H1 (cell line): ENCODE measurements at regions not wholly inside any gene's neighbourhood (a gene's known extent, or its start where the extent isn't known, plus 50 kb on each side); places are given as distances from the start of the nearest gene placed in this dataset.

ENCODE experiments used
- CTCF ChIA-PET: fragments of 300-600 bp; sonication (Branson Sonifier 250); formaldehyde crosslinking; loops from one replicate; lab custom pipeline; 2021; ENCODE audit not compliant: partially characterized antibody; lab: Charles Lee
- POLR2A ChIA-PET: fragments of 300-600 bp; sonication (Branson Sonifier 250); formaldehyde crosslinking; loops from one replicate; lab custom pipeline; 2021; ENCODE audit warnings: inconsistent platforms; ENCODE audit not compliant: partially characterized antibody; lab: Charles Lee
- DNase-seq, 2 experiments: peaks; one replicate each; pipeline versions ENCODE4 v3.0.0 to v3.0.0-alpha.2; 2010 to 2022; ENCODE audit warnings: low spot score in 2 of 2, low read depth in 1 of 2, mixed read lengths in 1 of 2
- FAIRE-seq: peaks from 2 replicates; lab custom pipeline; 2011; peaks lifted over from hg19 to GRCh38; lab: Jason Lieb, UNC
- H2AFZ ChIP-seq: 2 replicates; pipeline ENCODE4 v1.8.1; 2012; ENCODE audit warnings: low read length, inconsistent platforms
- H2AK5ac ChIP-seq: 2 replicates; pipeline ENCODE4 v1.6.1; 2013; ENCODE audit warnings: low read depth, low read length
- H2BK120ac ChIP-seq: replicated peaks from 2 replicates; pipeline ENCODE3; 2013; ENCODE audit warnings: low read depth, low read length, inconsistent platforms
- H2BK12ac ChIP-seq: 2 replicates; pipeline ENCODE4 v1.6.1; 2013; ENCODE audit warnings: low read depth, low read length
- H2BK15ac ChIP-seq: 2 replicates; pipeline ENCODE4 v1.6.1; 2013; ENCODE audit warnings: low read length
- H2BK20ac ChIP-seq: 2 replicates; pipeline ENCODE4 v1.6.1; 2013; ENCODE audit warnings: low read length
- H2BK5ac ChIP-seq: 2 replicates; pipeline ENCODE4 v1.6.1; 2013; ENCODE audit warnings: low read depth, low read length
- H3K14ac ChIP-seq: 2 replicates; pipeline ENCODE4 v1.6.1; 2013; ENCODE audit warnings: inconsistent platforms; ENCODE audit not compliant: insufficient read length
- H3K18ac ChIP-seq: 2 replicates; pipeline ENCODE4 v1.6.1; 2013; ENCODE audit warnings: low read length; ENCODE audit errors: extremely low read depth
- H3K23ac ChIP-seq: 2 replicates; pipeline ENCODE4 v1.6.1; 2013; ENCODE audit warnings: inconsistent platforms; ENCODE audit not compliant: insufficient read length
- H3K23me2 ChIP-seq: 2 replicates; pipeline ENCODE4 v1.6.1; 2013; ENCODE audit warnings: low read depth, low read length
- H3K27ac ChIP-seq: 2 replicates; pipeline ENCODE4 v1.6.1; 2011; ENCODE audit warnings: low read depth, low read length, inconsistent platforms
- H3K27me3 ChIP-seq, 4 experiments: replicated peaks in 1 of 4; 1 replicate in 1 of 4; 2 replicates in 3 of 4; pipeline versions ENCODE4 v1.6.1 to v1.8.1; 2011 to 2013; ENCODE audit warnings: low read length in 3 of 4, mild to moderate bottlenecking in 3 of 4, inconsistent platforms in 2 of 4, mixed read lengths in 2 of 4, moderate library complexity in 1 of 4; ENCODE audit not compliant: control insufficient read depth in 3 of 4, insufficient read depth in 3 of 4; ENCODE audit errors: extremely low read depth in 1 of 4
- H3K36me3 ChIP-seq, 4 experiments: 2 replicates each; pipeline versions ENCODE4 v1.6.1 to v1.8.1; 2011 to 2013; ENCODE audit warnings: mild to moderate bottlenecking in 4 of 4, low read length in 3 of 4, moderate library complexity in 2 of 4, control low read depth in 1 of 4, inconsistent platforms in 1 of 4; ENCODE audit not compliant: insufficient read depth in 4 of 4, control insufficient read depth in 2 of 4
- H3K4ac ChIP-seq: replicated peaks from 2 replicates; pipeline ENCODE3; 2013; ENCODE audit warnings: low read length, low read depth, mixed read lengths, inconsistent platforms; ENCODE audit not compliant: insufficient read length
- H3K4me1 ChIP-seq, 4 experiments: replicated peaks in 1 of 4; 1 replicate in 1 of 4; 2 replicates in 3 of 4; pipeline versions ENCODE4 v1.6.1 to v1.8.1; 2011 to 2013; ENCODE audit warnings: low read length in 3 of 4, inconsistent platforms in 2 of 4, mixed read lengths in 1 of 4; ENCODE audit not compliant: insufficient read depth in 4 of 4, control insufficient read depth in 3 of 4
- H3K4me2 ChIP-seq, 2 experiments: 2 replicates each; pipeline versions ENCODE4 v1.6.1 to v1.8.1; 2011 to 2013; ENCODE audit warnings: low read depth in 2 of 2, low read length in 2 of 2, control low read depth in 1 of 2, inconsistent platforms in 1 of 2, mild to moderate bottlenecking in 1 of 2; ENCODE audit not compliant: insufficient read depth in 1 of 2
- H3K4me3 ChIP-seq, 4 experiments: fragments of 200-600, 300-600 bp in 1 of 4; sonication (generic), shearing (Covaris generic), sonication (Bioruptor Twin) in 1 of 4; 2 replicates each; pipeline versions ENCODE4 v1.5.1 to v1.8.1; 2011 to 2016; ENCODE audit warnings: low read length in 4 of 4, low read depth in 3 of 4, control low read depth in 2 of 4, inconsistent platforms in 2 of 4, mild to moderate bottlenecking in 2 of 4, mixed read lengths in 1 of 4, moderate library complexity in 1 of 4; ENCODE audit not compliant: insufficient read depth in 2 of 4; ENCODE audit errors: extremely low read depth in 1 of 4
- H3K56ac ChIP-seq: replicated peaks from 2 replicates; pipeline ENCODE3; 2013; ENCODE audit warnings: low read depth, mild to moderate bottlenecking, mixed read lengths, low read length, inconsistent platforms; ENCODE audit not compliant: insufficient read length
- H3K79me1 ChIP-seq: 2 replicates; pipeline ENCODE4 v1.6.1; 2013; ENCODE audit warnings: low read depth, low read length, control low read depth
- H3K79me2 ChIP-seq, 2 experiments: 2 replicates each; pipeline versions ENCODE4 v1.6.1 to v1.8.1; 2012 to 2013; ENCODE audit warnings: low read length in 2 of 2, mild to moderate bottlenecking in 2 of 2, inconsistent platforms in 1 of 2; ENCODE audit not compliant: insufficient read depth in 2 of 2, control insufficient read depth in 1 of 2
- H3K9ac ChIP-seq, 4 experiments: replicated peaks in 1 of 4; 1 replicate in 1 of 4; 2 replicates in 3 of 4; pipeline versions ENCODE4 v1.6.1 to v1.8.1; 2011 to 2013; ENCODE audit warnings: low read depth in 3 of 4, low read length in 3 of 4, control low read depth in 2 of 4, mild to moderate bottlenecking in 2 of 4, moderate library complexity in 2 of 4, inconsistent platforms in 1 of 4; ENCODE audit errors: extremely low read depth in 1 of 4
- H3K9me3 ChIP-seq, 2 experiments: 2 replicates each; pipeline versions ENCODE4 v1.6.1 to v1.8.1; 2012 to 2013; ENCODE audit warnings: mild to moderate bottlenecking in 2 of 2, moderate library complexity in 2 of 2, control low read depth in 1 of 2, inconsistent platforms in 1 of 2, low read depth in 1 of 2, low read length in 1 of 2, mixed read lengths in 1 of 2; ENCODE audit not compliant: insufficient read depth in 2 of 2
- H4K20me1 ChIP-seq, 2 experiments: replicated peaks in 1 of 2; 2 replicates each; pipeline versions ENCODE3 to v1.8.1; 2011 to 2013; ENCODE audit warnings: inconsistent platforms in 2 of 2, low read length in 2 of 2, mild to moderate bottlenecking in 1 of 2; ENCODE audit not compliant: insufficient read depth in 2 of 2, control insufficient read depth in 1 of 2
- H4K5ac ChIP-seq: 2 replicates; pipeline ENCODE4 v1.6.1; 2013; ENCODE audit warnings: low read length, low read depth, mixed read lengths, inconsistent platforms; ENCODE audit not compliant: insufficient read length
- H4K8ac ChIP-seq: 2 replicates; pipeline ENCODE4 v1.8.0; 2013; ENCODE audit warnings: mild to moderate bottlenecking, moderate library complexity, low read length, inconsistent platforms; ENCODE audit not compliant: insufficient read depth; ENCODE audit errors: extremely low read depth
- H4K91ac ChIP-seq: replicated peaks from 2 replicates; pipeline ENCODE3; 2013; ENCODE audit warnings: low read length, mixed read lengths, inconsistent platforms; ENCODE audit not compliant: insufficient read length
- CHD7 ChIP-seq: fragments of 300-600 bp; sonication (generic); IDR thresholded peaks from 2 replicates; pipeline ENCODE4 v1.7.1; 2012; ENCODE audit warnings: low read length, moderate library complexity, mild to moderate bottlenecking, inconsistent platforms; ENCODE audit not compliant: insufficient replicate concordance
- WGBS, 2 experiments: shearing (Covaris generic) in 1 of 2; methylation state at CpG; one replicate each; pipeline versions ENCODE4 v1.1.6 to v1.1.7; 2013 to 2015; ENCODE audit warnings: low lambda C conversion rate in 2 of 2, mixed read lengths in 2 of 2, inconsistent platforms in 1 of 2, low coverage in 1 of 2, missing lambda C conversion rate in 1 of 2; ENCODE audit not compliant: insufficient replicate concordance in 2 of 2, insufficient coverage in 1 of 2, insufficient read length in 1 of 2; ENCODE audit errors: extremely low coverage in 1 of 2, missing lambda C conversion rate in 1 of 2; 5-methylcytosine and 5-hydroxymethylcytosine counted together

DNA sequence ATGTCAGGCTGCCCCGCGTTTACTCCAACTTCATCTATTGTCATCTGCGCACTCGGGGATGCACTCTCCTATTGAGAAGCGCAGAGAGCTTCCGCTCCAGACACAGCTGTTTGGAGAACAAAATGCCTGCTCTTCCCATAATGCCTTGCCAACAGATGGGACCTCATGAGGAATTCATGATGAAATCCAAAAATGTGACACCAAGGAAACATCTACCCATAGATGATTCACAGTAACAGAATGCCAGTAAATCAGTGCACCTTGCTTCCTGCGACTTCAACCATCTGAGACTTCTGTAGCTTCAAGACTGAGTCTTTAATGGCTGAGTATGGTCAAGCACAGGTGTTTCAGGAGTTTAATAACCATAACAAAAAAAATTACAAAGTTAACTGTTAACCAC, 1144.9 kb upstream of the GOT2 start:
- ChIA-PET CTCF (no interaction called here), POLR2A (no interaction called here)
- Histone ChIP-seq H3K18ac (no peak overlapping the region), H3K36me3 (no peaks in the 10 kb centered on the region), H4K8ac (no peak overlapping the region), H2AK5ac (no peak overlapping the region), H4K5ac (no peak overlapping the region), H3K9ac (no peak overlapping the region), H3K4me2 (no peak overlapping the region), H3K14ac (no peak overlapping the region), H4K20me1 (no peaks in the 10 kb centered on the region), H2BK12ac (no peak overlapping the region), H3K4me1 (no peaks in the 10 kb centered on the region), H2BK20ac (no peak overlapping the region), H2AFZ (no peak overlapping the region), H3K27ac (no peak overlapping the region), H2BK120ac (no peak overlapping the region), H3K23me2 (no peaks in the 10 kb centered on the region), H2BK15ac (no peak overlapping the region), H3K79me1 (no peaks in the 10 kb centered on the region), H3K4me3 (no peak overlapping the region), H2BK5ac (no peak overlapping the region), H3K9me3 (no peaks in the 10 kb centered on the region), H3K23ac (no peak overlapping the region), H3K27me3 (no peaks in the 10 kb centered on the region), H3K79me2 (no peaks in the 10 kb centered on the region), H3K56ac (no peak overlapping the region), H3K4ac (no peak overlapping the region), H4K91ac (no peak overlapping the region)
- WGBS, 2 experiments = 96% methylated on average over 7 of the region's 7 CpGs; no CpG with 5 or more reads in 1 of the 2 experiments
- DNase-seq = no peak
- no peak for FAIRE-seq
- no peak for TF ChIP-seq CHD7
